AG08396 (cell line): ENCODE measurements at regions not wholly inside any gene's neighbourhood (a gene's known extent, or its start where the extent isn't known, plus 50 kb on each side); places are given as distances from the start of the nearest gene placed in this dataset.
"Not testable (repeated sequence)": the region's sequence is repeated elsewhere in the genome, so short reads cannot be mapped to it uniquely, and the experiment has no call there.

Experiments used
- DNase-seq: peaks from one replicate; pipeline ENCODE4 v3.0.0; 2012; ENCODE audit warnings: low spot score, mixed read lengths

DNA sequence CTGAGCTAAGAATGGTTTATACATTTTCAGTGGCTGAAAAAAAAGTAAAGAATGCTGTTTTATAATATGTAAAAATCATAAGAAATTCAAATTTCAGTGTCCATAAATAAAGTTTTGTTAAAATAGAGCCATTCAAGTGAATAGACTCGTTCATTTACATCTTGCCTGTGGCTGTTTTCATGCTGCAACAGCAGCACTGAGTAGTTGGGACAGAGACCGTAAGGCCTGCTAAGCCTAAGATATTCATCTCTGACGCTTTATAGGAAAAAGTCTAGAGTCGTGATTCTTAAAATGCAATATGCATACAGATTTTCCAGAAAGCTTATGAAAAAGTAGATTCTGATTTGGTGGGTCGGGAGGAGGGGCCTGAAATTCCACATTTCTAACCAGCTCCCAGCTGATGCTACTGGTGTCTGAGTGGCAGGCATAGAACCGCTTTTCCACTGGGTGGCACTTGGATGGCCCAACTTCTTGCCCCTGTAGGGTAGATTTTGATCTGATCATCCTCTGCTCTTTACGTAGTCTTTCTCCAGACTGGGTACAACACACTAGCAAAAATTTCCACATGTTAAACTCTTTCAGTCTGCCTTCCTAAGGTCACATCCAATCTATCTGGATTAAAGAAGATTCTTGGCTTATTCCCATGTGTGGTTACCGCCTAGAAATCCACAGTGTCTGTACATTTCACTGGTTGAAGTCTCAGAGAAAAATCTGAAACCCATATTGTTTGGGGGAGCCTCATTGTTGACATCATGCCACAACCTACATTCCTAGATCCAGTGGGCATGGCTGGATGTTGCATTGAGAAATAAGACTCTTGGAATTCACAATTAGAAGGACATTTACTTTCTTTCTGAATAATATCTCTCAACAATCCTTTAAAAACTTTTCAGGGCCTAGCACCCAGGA, 151.2 kb downstream of the C12orf75 start:
- no peak for DNase-seq

- DNase-seq, result no peak
These were observed 152.5 kb downstream of the C12orf75 start for GRCh38 chr12:105482951-105483350.

- no peak for DNase-seq
These were observed 153.2 kb downstream of the C12orf75 start for GRCh38 chr12:105483691-105484090.

DNA sequence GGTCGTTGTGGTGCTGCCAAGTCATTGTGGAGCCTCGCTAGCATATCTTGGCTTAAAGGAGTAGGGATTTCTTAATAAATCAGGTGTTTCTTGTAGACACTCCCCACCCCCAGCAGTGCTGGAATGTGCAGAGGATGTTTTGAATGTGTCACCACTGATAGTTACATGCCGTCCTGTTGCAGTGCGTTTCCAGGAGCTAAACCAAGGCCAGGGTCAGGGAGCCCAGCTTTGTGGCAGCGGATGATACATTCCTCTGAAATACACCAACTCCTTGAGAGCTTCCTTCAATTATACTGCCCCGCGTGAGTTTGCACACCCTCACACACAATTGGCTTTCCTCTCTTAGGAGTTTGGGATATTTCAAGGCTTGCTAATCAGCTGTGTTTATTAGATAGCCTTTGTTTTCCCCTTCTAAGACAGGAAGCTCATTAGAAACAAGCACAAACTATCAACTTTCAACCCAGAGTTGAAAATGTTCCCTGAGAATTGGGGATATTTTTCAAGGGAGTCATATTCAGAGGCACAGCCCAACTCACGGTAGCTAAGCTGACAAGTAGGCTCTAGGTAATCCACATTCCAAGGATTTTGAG, 154.9 kb downstream of the C12orf75 start:
- DNase-seq, result peak; percentile 26

DNA sequence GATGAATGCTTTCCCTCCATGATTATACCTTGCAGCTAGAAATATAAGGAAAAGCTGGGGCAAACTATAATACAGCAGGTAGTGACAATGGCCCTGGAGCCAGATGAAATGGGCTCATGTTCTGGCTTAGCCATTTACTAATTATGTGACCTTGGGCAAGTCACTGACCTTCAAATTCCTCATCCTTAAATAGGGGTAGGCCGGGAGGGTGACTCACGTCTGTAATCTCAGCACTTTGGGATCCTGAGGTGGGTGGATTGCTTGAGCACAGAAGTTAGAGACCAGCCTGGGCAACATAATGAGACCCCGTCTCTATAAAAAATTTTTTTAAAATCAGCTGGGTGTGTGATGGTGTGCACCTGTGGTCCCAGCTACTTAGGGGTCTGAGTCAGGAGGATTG, 155.4 kb downstream of the C12orf75 start:
- DNase-seq, result no peak

- no peak for DNase-seq
These were observed 157.5 kb downstream of the C12orf75 start for GRCh38 chr12:105487963-105488362.

GRCh38 chr12:105492591-105493545, 162.4 kb downstream of the C12orf75 start:
- DNase-seq, result no peak

DNA sequence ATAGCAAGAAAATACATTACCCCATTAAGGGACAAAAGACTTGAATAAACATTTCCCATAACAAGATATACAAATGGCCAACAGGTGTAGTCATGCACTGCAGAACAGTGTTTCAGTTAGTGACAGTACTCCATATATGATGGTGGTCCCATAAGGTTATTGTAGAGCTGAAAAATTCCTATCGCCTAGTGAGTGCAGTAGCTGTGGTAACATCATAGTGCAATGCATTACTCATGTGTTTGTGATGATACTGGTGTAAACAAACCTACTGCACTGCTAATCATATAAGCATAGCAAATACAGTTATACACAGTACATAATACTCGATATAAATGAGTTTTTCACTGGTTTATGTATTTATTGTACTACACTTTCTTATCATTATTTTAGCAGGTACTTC, 168.7 kb downstream of the C12orf75 start:
- DNase-seq, result no peak

GRCh38 chr12:105500676-105501075, 170.2 kb downstream of the C12orf75 start:
- DNase-seq, result not testable (repeated sequence)

DNA sequence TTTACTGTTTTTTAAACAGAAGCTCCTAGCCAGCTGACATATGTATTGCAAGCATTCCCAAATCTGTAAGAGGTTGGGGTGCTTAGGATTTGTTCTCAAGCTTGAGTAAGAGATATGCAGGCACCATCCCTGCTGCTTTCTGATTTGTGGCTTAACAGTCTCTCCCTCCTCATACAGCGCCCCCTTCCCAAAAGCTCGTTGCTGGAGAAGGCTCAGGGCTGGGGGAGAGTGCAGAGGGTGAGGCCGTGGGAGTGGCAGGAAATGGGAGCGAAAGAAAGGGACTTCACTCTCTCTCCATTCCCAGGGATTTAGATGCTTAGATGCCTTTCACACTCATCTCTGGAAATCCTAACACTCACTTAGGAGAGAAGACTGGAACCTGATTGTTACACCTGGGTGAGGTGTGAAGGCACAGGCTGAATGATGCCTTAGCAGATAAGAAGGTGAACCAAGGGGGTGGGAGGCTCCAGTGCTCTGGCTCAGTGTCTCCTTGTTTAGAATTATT, 172.0 kb downstream of the C12orf75 start:
- DNase-seq, result no peak

GRCh38 chr12:105503619-105504018, 173.1 kb downstream of the C12orf75 start:
- DNase-seq, result no peak

DNA sequence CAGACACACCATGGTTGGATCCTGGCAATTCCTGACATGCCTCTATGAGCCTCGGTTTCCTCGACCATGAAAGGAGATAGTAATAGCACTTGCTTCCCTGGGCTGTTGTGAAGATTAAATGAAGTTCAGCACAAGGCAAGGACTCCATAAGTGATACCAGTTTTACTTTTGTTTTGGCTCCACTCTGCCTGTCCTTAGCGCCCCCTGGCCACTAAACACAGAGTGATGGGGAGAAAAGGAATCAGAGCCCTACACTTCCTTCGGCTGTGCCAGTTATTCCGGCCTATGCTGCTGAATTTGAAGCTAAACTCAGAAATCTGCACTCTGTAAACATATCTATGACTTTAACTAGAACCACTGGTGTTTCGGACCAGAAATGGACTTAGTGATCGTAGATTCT, 173.8 kb downstream of the C12orf75 start:
- DNase-seq, result no peak

DNA sequence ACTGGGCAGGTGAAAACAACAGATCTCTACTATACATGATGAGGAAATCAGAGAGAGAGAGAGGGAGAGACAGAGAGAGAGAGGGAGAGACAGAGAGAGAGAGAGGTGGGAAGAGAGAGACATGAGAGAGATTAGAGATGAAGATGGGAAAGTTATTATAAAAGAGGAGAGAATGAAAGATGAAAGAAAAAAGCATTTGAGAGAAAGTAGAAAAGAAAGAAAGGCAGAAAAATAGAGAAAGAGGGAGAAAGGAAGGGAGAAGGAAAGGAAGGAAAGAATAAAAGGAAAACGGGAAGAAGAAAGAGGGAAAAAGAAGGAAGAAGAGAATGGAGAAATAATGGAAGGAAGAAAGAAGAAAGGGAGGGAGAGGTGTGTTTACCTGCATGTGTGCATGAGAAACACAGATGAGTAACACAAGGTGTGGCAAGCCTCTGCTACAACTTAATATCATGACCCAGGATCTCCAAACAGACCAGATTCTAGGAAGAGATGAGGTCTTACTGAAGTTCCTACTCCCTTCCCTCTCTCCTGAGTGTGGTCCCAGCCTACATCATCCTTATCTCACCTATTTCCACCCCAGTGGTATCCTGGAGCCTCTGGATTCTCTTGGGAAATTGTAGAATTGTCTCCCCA, 176.3 kb downstream of the C12orf75 start:
- no peak for DNase-seq

DNA sequence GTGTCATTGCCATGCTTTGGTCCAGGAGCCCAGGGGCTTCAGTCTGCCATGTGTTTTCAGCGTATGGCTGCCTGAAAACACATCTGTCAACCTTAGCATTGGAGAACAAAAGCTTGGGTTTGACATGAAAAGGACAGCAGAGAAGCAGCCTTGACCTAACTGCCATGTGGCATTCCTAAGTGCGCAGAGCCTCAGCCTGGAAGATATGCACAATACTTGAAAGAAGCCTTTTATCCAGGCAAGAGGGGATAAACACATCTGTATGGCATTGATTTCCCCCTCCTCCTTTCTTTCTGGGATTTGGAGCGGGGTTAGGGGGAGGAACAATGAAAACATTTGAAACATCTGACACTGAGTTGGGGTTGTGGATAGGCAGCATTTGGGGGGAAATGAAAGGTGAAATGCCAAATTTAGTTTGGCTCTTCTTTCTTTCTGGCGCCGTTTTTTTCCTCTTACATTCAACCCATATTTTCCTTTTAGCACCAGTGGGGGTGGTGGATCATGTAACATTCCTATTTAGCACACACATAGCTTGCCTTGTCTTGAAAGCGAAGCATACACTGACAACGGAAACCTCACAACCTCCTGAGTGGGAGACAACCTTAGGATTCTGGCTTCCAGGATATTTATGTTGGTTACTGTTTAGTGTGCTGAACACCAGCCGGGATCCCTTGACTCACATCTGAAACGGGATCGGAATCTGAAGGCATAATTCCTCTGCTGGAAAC, 177.0 kb downstream of the C12orf75 start:
- no peak for DNase-seq

DNA sequence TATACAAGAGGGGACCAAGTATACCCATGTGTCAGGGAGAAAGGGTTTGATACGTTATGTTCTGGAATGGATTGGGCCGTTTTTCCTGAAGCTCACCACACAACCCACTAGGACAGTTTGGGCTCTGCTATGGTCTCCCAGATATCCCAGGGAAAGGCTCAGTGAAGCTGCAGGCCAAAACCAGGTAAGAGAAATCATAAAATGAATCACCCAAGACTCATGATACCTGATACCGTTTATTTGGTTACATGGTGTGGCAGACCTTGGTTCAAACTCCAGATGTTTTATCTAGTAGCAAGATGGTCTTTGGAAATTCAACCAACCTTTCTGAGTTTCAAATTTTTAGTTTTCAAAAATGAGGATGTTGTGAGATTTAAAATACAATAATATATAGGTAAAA, 177.6 kb downstream of the C12orf75 start:
- no peak for DNase-seq

DNA sequence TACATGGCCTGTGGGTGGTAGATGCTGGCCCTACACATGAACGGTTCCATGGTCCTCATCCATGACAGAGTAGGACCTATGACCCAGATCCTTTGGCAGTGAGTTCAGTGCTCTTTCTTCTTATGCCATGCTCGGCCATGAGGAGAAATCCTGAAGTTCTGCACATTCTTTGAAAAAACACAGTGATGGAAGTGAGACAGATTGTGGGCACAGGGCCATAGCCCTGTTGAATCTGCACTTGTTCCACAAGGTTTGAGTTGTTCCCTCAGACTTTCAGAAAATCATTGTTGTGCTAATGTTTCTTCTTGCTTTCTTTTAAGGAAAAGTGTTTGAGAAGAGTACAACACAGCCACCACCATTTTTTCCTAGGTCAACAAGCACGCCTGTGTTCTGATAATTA, 180.0 kb downstream of the C12orf75 start:
- DNase-seq, result no peak

DNA sequence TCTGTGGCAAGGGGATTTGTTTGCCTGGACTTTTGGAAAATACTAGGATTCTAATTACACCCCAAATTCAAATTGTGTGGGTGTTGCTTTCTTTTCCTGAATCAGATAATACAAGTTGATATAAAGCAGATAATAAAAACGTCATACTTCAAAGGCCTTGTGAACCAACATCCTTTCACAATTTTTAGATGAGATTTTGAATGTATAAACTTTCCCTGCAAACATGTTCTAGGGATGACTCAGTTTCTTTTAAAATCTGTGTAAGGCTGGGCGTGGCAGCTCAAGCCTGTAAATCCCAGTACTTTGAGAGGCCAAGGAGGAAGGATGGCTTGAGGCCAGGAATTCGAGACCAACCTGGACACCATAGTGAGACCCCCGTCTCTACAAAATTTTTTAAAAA, 182.4 kb downstream of the C12orf75 start:
- DNase-seq, result not testable (repeated sequence)

GRCh38 chr12:105522166-105522825, 191.8 kb downstream of the C12orf75 start:
- no peak for DNase-seq

DNA sequence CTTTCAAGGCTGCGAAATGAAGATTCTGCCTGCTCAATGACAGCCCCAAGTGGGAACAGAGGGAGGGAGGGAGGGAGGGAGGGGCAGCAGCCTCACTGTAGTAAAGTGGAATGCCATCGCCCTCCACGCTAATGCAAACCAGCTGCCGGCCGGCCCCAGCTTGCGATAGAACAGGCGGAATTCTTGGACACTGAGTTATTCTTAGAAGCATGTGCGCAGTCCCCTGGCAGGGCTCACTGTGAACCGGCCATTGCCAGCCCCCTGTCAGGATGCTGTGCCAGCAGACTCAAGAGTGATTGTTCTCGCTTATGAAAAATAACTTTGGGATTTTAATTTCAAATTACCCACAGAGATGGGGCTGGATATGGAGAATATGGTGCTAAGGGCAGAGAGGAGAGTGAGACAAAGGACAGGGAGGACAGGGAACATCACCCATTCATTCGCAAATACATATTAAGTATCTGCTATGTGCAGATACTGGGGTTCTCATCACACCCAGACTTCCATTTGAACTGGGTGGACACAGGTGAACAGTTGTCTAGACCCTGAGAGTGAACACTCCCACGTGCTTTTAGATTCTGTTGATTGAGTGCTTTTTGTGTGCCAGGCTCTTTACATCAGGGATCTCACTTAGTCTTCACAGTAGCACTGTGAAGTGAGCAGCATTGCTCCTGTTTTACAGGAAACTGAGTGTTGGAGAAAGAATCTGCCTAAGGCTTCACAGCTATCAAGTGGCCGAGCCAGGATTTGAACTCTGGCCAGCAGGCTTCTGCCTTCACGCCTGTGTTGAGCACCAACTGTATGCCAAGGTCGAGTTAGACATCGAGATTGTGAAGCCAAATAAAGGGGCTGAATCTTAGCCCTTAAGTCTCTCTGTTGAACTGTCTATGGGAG, 192.9 kb downstream of the C12orf75 start:
- DNase-seq, result peak; percentile 85
